DMS153 treated with DMSO at 0.1 percent for 48 hours (cell line): ENCODE measurements at regions not wholly inside any gene's neighbourhood (a gene's known extent, or its start where the extent isn't known, plus 50 kb on each side); places are given as distances from the start of the nearest gene placed in this dataset.

Experiments
- DNase-seq: peaks from one replicate; lab custom pipeline; 2025; ENCODE audit not compliant: unreplicated experiment; lab: John Stamatoyannopoulos, UW

- DNase-seq = no peak
Measured at GRCh38 chr15:38878926-38879325, 314.3 kb upstream of the RASGRP1 start.

- no peak for DNase-seq
Measured at GRCh38 chr15:38879909-38880471, 315.4 kb upstream of the RASGRP1 start.

GRCh38 chr15:38882221-38882620 lies 317.6 kb upstream of the RASGRP1 start:
- DNase-seq = no peak

GRCh38 chr15:38883987-38884386 lies 319.4 kb upstream of the RASGRP1 start:
- no peak for DNase-seq

- DNase-seq = no peak
Measured at GRCh38 chr15:38885001-38885400, 320.4 kb upstream of the RASGRP1 start.

- DNase-seq = no peak
Measured at GRCh38 chr15:38885471-38885952, 320.9 kb upstream of the RASGRP1 start.

GRCh38 chr15:38886315-38887163 lies 321.9 kb upstream of the RASGRP1 start:
- no peak for DNase-seq

GRCh38 chr15:38888701-38889221 lies 324.1 kb upstream of the RASGRP1 start:
- no peak for DNase-seq

- no peak for DNase-seq
Measured at GRCh38 chr15:38890194-38890593, 325.6 kb upstream of the RASGRP1 start.

- DNase-seq = no peak
Measured at GRCh38 chr15:38893925-38894242, 329.3 kb upstream of the RASGRP1 start.

- DNase-seq = no peak
Measured at GRCh38 chr15:38894243-38894948, 329.8 kb upstream of the RASGRP1 start.

- DNase-seq = no peak
Measured at GRCh38 chr15:38895326-38896255, 331.0 kb upstream of the RASGRP1 start.

GRCh38 chr15:38896647-38897046 lies 332.0 kb upstream of the RASGRP1 start:
- no peak for DNase-seq

GRCh38 chr15:38897551-38897950 lies 332.9 kb upstream of the RASGRP1 start:
- no peak for DNase-seq

- DNase-seq = no peak
Measured at GRCh38 chr15:38898236-38898635, 333.6 kb upstream of the RASGRP1 start.

GRCh38 chr15:38899300-38899699 lies 334.7 kb upstream of the RASGRP1 start:
- DNase-seq = no peak

GRCh38 chr15:38904298-38904697 lies 339.7 kb upstream of the RASGRP1 start:
- no peak for DNase-seq

GRCh38 chr15:38905632-38906031 lies 341.0 kb upstream of the RASGRP1 start:
- DNase-seq = no peak

- no peak for DNase-seq
Measured at GRCh38 chr15:38920966-38921365, 356.4 kb upstream of the RASGRP1 start.

GRCh38 chr15:38921471-38921870 lies 356.9 kb upstream of the RASGRP1 start:
- DNase-seq = no peak

GRCh38 chr15:38928431-38928830 lies 363.8 kb upstream of the RASGRP1 start:
- no peak for DNase-seq
